Heart right ventricle (tissue), 16 donors: ENCODE measurements at regions not wholly inside any gene's neighbourhood (a gene's known extent, or its start where the extent isn't known, plus 50 kb on each side); places are given as distances from the start of the nearest gene placed in this dataset.

Source experiments
- ATAC-seq, 8 donors: fragments of 200-7000 bp; cut with Tn5 transposase; one replicate each; pipeline ENCODE4 v1.9.1; 2020; ENCODE audit warnings: mild to moderate bottlenecking in 8 of 8, moderate library complexity in 8 of 8, moderate number of reproducible peaks in 1 of 8
- DNase-seq, 2 donors: peaks; one replicate each; pipeline ENCODE4 v3.0.0-alpha.2; 2020
- H3K27ac ChIP-seq, 10 donors: fragments of 200-600 bp; sonication (generic) in 2 of 10; one replicate each; pipeline versions ENCODE4 v1.5.0 to v1.8.0; 2020 to 2022; ENCODE audit warnings: mild to moderate bottlenecking in 3 of 10
- H3K27me3 ChIP-seq, 7 donors: fragments of 200-600 bp; one replicate each; pipeline ENCODE4 v1.8.0; 2021 to 2022; ENCODE audit warnings: mild to moderate bottlenecking in 2 of 7
- H3K36me3 ChIP-seq, 9 donors: fragments of 200-600 bp; sonication (generic) in 1 of 9; one replicate each; pipeline versions ENCODE4 v1.5.0 to v1.8.0; 2020 to 2022; ENCODE audit warnings: mild to moderate bottlenecking in 2 of 9
- H3K4me1 ChIP-seq, 9 donors: fragments of 200-600 bp; sonication (generic) in 1 of 9; one replicate each; pipeline versions ENCODE4 v1.5.0 to v1.8.0; 2020 to 2022; ENCODE audit warnings: mild to moderate bottlenecking in 4 of 9
- H3K4me3 ChIP-seq, 10 donors: fragments of 200-600 bp; sonication (generic) in 2 of 10; one replicate each; pipeline versions ENCODE4 v1.5.0 to v1.8.0; 2020 to 2022; ENCODE audit warnings: mild to moderate bottlenecking in 7 of 10, moderate library complexity in 2 of 10
- H3K9me3 ChIP-seq, 11 donors: fragments of 200-600 bp in 10 of 11; sonication (generic) in 2 of 11; one replicate each; pipeline versions ENCODE4 v1.5.0 to v1.8.0; 2013 to 2022; ENCODE audit warnings: mild to moderate bottlenecking in 2 of 11, control low read depth in 1 of 11, moderate library complexity in 1 of 11
- CTCF ChIP-seq, 9 donors: fragments of 200-600 bp; sonication (generic) in 2 of 9; IDR thresholded peaks; one replicate each; pipeline versions ENCODE4 v1.5.0 to v1.8.0; 2021 to 2022; ENCODE audit warnings: antibody characterized with exemption in 9 of 9, mild to moderate bottlenecking in 5 of 9, moderate library complexity in 1 of 9
- WGBS, 2 donors: extraction: QIAGEN DNeasy Blood & Tissue Kit; methylation state at CpG; one replicate each; pipeline ENCODE4 v1.1.7; 2013; ENCODE audit warnings: inconsistent platforms in 1 of 2; 5-methylcytosine and 5-hydroxymethylcytosine counted together
- intact Hi-C, 10 donors: fragments of 100-400 bp; cut with DNase I; formaldehyde crosslinking; loops; one replicate each; pipeline versions ENCODE4 v1.11.1 to v1.14.2; 2022
- donor health status: Arrhythmogenic right ventricular cardiomyopathy.
- donor health status: ischemic (EF 13 %, LVEDD 7.1; RV severe dilation, severe dysfunction).
- donor health status: healthy with polysubstance abuse.
- donor health status: DM: no; HTN: yes; CAD: no.
- donor health status: DM: no; HTN: no; CAD: no.
- donor health status: ischemic (EF 25% LVEDD 6.9; RV normal size, moderate dysfunction).
- donor health status: ischemic (EF 25% LVEDD 5.7; RV mildly dilated, moderate dysfunction).
- donor health status: healthy.
- donor health status: DM: yes; HTN: yes; CAD: no.
- donor health status: Ischemic cardiomyopathy.
- donor health status: ischemic (EF 35%, LVEDD 5.7; RV mildly dilated, moderate dysfunction).
- donor health status: nonischemic (EF 11% LVEDD 7.7; RV severe dilation, severe dysfunction).
- donor health status: DM: yes; HTN: yes; CAD: no.
- donor health status: PGD.
- donor health status: ischemic (EF 29% LVEDD 5.4; RV normal size, mild dysfunction).
- donor health status: nonischemic (EF 23%, LVEDD 6.1; RV moderate dilation, normal function).

- no peak overlapping the region for H3K27ac ChIP-seq
- 16 to 30% methylated on average over 2 of the region's 2 CpGs for WGBS, 2 donors
- no peak for TF ChIP-seq CTCF (IDR thresholded peaks at IDR 0.05)
- H3K36me3 ChIP-seq: no peaks in the 10 kb centered on the region
- H3K9me3 ChIP-seq: no peaks in the 10 kb centered on the region
- DNase-seq (no peak), ATAC-seq (no peak)
- intact Hi-C loops: no loop called here
- H3K4me3 ChIP-seq: no peak overlapping the region
- H3K27me3 ChIP-seq: no peaks in the 10 kb centered on the region
- no peaks in the 10 kb centered on the region for H3K4me1 ChIP-seq
Measured at GRCh38 chr21:24220446-24220845, 1386.8 kb downstream of the MRPL39 start.

DNA sequence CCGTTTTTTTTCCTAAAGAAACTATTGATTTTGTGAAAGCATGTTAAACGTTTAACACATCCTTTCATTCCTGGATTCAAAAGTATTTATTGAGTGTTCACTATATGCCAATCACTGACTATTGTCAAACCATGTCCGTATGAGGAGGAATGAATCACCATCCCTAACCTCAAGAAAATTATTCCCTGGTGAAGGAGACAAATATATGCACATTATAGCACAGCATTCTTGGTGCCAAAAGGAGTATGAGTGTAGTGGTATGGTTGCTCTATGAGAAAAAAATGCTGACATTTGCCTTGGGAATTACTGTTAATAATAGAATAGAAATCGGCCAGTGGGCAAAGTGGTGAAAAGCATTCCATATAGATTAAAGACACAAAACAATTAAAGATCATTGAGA, 1390.1 kb downstream of the MRPL39 start:
- no peak for DNase-seq
- WGBS, 2 donors: 67 to 73% methylated on average over 4 of the region's 4 CpGs
- TF ChIP-seq CTCF (IDR thresholded peaks at IDR 0.05): no peak
- no peaks in the 10 kb centered on the region for H3K27me3 ChIP-seq
- no peak overlapping the region for H3K4me3 ChIP-seq
- ATAC-seq: no peak
- H3K4me1 ChIP-seq: no peaks in the 10 kb centered on the region
- intact Hi-C loops: no loop called here
- no peak overlapping the region for H3K27ac ChIP-seq
- no peaks in the 10 kb centered on the region for H3K36me3 ChIP-seq
- H3K9me3 ChIP-seq: peaks cover 0 to 3% (median 0%) of the 10 kb centered on the region in 11 donors

GRCh38 chr21:24210130-24210529, 1397.2 kb downstream of the MRPL39 start:
- Histone ChIP-seq H3K9me3 (peaks cover 0 to 22% (median 0%) of the 10 kb centered on the region in 11 donors), H3K36me3 (no peaks in the 10 kb centered on the region), H3K27ac (no peak overlapping the region), H3K27me3 (no peaks in the 10 kb centered on the region), H3K4me1 (no peaks in the 10 kb centered on the region), H3K4me3 (no peak overlapping the region)
- no peak for TF ChIP-seq CTCF (IDR thresholded peaks at IDR 0.05)
- intact Hi-C loops: no loop called here
- DNase-seq: no peak
- WGBS, 2 donors: 57 to 63% methylated on average over 5 of the region's 5 CpGs
- no peak for ATAC-seq

DNA sequence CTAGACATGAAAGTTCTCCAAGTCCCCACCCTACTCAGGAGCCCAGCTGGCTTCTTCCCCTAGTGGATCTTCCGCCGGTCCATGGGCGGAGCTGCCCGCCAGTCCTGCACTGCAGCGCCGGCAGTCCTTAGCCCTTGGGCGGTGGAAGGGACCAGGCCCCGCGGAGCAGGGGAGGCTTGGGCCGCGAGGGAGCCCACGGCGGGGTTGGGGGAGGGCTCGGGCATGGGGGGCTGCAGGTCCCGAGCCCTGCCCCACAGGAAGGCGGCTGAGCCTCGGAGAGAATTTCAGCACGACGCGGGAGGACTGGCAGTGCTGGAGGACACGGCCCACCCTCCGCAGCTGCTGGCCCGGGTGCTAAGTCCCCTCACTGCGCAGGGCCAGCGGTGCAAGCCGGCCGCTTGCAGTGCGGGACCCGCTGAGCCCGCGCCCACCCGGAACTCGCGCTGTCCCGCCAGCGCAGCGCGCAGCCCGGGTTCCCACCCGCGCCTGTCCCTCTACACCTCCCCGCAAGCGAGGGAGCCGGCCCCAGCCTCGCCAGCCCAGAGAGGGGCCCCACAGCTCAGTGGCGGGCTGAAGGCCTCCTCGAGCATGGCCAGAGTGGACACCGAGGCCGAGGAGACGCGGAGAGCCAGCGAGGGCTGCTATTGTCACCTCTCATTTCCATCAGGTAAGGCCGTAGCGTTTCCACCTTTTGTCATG, 1398.6 kb downstream of the MRPL39 start:
- no peak for TF ChIP-seq CTCF (IDR thresholded peaks at IDR 0.05)
- peak in 1 of 8 donors; percentile 12 for ATAC-seq
- H3K9me3 ChIP-seq: peaks cover 0 to 22% (median 0%) of the 10 kb centered on the region in 11 donors
- H3K27ac ChIP-seq: no peak overlapping the region
- H3K36me3 ChIP-seq: no peaks in the 10 kb centered on the region
- H3K4me1 ChIP-seq: no peaks in the 10 kb centered on the region
- DNase-seq: peak in 1 of 2 donors; percentile 6
- 93% methylated on average over 51 to 54 of the region's 54 CpGs for WGBS, 2 donors
- H3K27me3 ChIP-seq: no peaks in the 10 kb centered on the region
- intact Hi-C loops: loop anchor here in 1 of 10 donors (10.0 kb wide), 1 partner anchor 54 kb away; no protein-coding TSS in a partner anchor
- H3K4me3 ChIP-seq: no peak overlapping the region
